CD4-positive, CD25-positive, alpha-beta regulatory T cell (primary cell): ENCODE measurements at regions not wholly inside any gene's neighbourhood (a gene's known extent, or its start where the extent isn't known, plus 50 kb on each side); places are given as distances from the start of the nearest gene placed in this dataset.

ENCODE experiments used
- ATAC-seq, 2 donors: fragments of 150-1000 bp; cut with Tn5 transposase; one replicate each; pipeline ENCODE4 v1.10.0; 2021; ENCODE audit warnings: low read depth in 2 of 2, moderate number of reproducible peaks in 2 of 2, moderate library complexity in 1 of 2
- DNase-seq, 3 donors: peaks; one replicate each; pipeline versions ENCODE4 v3.0.0 to v3.0.0-alpha.2; 2012 to 2022; ENCODE audit warnings: mixed read lengths in 1 of 3
- H3K27ac ChIP-seq: one replicate; pipeline ENCODE4 v1.7.0; 2013; ENCODE audit warnings: mild to moderate bottlenecking, low read length; ENCODE audit not compliant: insufficient read depth, poor library complexity, severe bottlenecking
- H3K27me3 ChIP-seq: one replicate; pipeline ENCODE4 v1.7.0; 2013; ENCODE audit warnings: low read length; ENCODE audit not compliant: control insufficient read depth, insufficient read depth
- H3K36me3 ChIP-seq: one replicate; pipeline ENCODE4 v1.7.0; 2013; ENCODE audit warnings: mild to moderate bottlenecking, low read length, moderate library complexity; ENCODE audit not compliant: control insufficient read depth, insufficient read depth
- H3K4me1 ChIP-seq: 2 replicates; pipeline ENCODE4 v1.7.0; 2013; ENCODE audit warnings: mild to moderate bottlenecking, low read length; ENCODE audit not compliant: insufficient read depth, control insufficient read depth, poor library complexity, severe bottlenecking
- H3K4me3 ChIP-seq: one replicate; pipeline ENCODE4 v1.7.0; 2013; ENCODE audit warnings: low read depth, mild to moderate bottlenecking, low read length, moderate library complexity
- H3K9me3 ChIP-seq, 2 experiments: 1 replicate in 1 of 2; 2 replicates in 1 of 2; pipeline ENCODE4 v1.7.0; 2013; ENCODE audit warnings: low read length in 2 of 2, mild to moderate bottlenecking in 1 of 2, moderate library complexity in 1 of 2; ENCODE audit not compliant: control insufficient read depth in 2 of 2
- H3K27ac Mint-ChIP-seq, 3 donors: one replicate each; pipeline ENCODE4 v1.8.0; 2020 to 2022; ENCODE audit warnings: mild to moderate bottlenecking in 3 of 3, mixed read lengths in 3 of 3, moderate library complexity in 2 of 3
- H3K27me3 Mint-ChIP-seq: one replicate; pipeline ENCODE4 v1.8.0; 2022; ENCODE audit warnings: mild to moderate bottlenecking, mixed read lengths
- H3K36me3 Mint-ChIP-seq: one replicate; pipeline ENCODE4 v1.8.0; 2020; ENCODE audit warnings: mixed read lengths
- H3K4me1 Mint-ChIP-seq, 4 donors: one replicate each; pipeline ENCODE4 v1.8.0; 2020 to 2022; ENCODE audit warnings: mixed read lengths in 4 of 4, mild to moderate bottlenecking in 1 of 4
- H3K4me3 Mint-ChIP-seq, 4 donors: one replicate each; pipeline ENCODE4 v1.8.0; 2020 to 2022; ENCODE audit warnings: mild to moderate bottlenecking in 4 of 4, mixed read lengths in 4 of 4, moderate library complexity in 3 of 4
- H3K9me3 Mint-ChIP-seq, 7 donors: one replicate each; pipeline ENCODE4 v1.8.0; 2020 to 2022; ENCODE audit warnings: mixed read lengths in 7 of 7, mild to moderate bottlenecking in 3 of 7, moderate library complexity in 2 of 7

DNA sequence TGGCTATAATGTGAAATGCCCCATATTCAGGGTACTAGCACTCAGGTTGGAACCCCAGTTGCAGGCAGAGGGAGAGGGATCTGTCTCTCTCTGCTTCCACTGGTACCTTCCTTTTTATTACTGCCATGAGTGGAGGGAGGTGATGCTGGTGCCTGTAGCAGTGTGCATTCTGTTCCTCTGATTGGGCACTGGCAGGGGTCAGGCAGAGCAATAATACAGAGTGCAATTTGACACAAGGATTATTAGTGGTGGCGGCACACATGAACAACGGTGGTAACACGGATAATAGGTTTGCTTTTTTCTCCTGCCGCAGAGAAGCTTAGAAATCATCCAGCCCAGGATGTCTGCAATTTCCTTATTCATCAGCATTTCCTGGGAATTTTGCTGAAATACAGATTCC, 525.7 kb downstream of the SLC4A3 start:
- ATAC-seq, result no peak
- Mint-ChIP-seq H3K27ac (no peak overlapping the region), H3K4me3 (no peak overlapping the region), H3K27me3 (no peaks in the 10 kb centered on the region), H3K36me3 (no peaks in the 10 kb centered on the region), H3K4me1 (no peaks in the 10 kb centered on the region), H3K9me3 (peaks cover 0 to 1% (median 0%) of the 10 kb centered on the region in 7 donors)
- DNase-seq, result no peak
- no peaks in the 10 kb centered on the region for H3K9me3 ChIP-seq
- no peaks in the 10 kb centered on the region for H3K36me3 ChIP-seq
- H3K27me3 ChIP-seq, result no peaks in the 10 kb centered on the region
- no peaks in the 10 kb centered on the region for H3K4me1 ChIP-seq
- H3K27ac ChIP-seq, result no peak overlapping the region
- no peak overlapping the region for H3K4me3 ChIP-seq

DNA sequence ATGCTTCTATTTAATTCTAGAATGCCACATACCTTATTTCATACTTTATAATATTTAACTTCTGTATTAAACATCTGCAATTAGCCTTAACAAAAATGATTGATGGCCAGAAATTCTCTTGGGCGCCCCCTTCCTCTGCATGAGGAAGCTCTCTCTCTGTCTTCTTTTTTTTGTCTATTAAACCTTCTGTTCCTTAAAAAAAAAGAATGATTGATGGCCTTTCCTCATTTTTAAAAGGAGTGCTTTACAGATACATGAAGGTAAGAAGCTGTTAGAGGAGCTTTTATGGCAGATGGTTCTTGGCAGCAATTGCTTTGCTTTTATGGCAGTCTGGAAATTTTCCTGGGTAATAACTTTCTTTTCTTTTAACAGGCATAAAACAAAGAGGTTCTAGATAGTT, 526.9 kb downstream of the SLC4A3 start:
- Mint-ChIP-seq H3K27me3 (no peaks in the 10 kb centered on the region), H3K9me3 (peaks cover 0 to 1% (median 0%) of the 10 kb centered on the region in 7 donors), H3K4me1 (no peaks in the 10 kb centered on the region), H3K36me3 (no peaks in the 10 kb centered on the region), H3K4me3 (no peak overlapping the region), H3K27ac (no peak overlapping the region)
- H3K27me3 ChIP-seq, result no peaks in the 10 kb centered on the region
- no peak for ATAC-seq
- no peaks in the 10 kb centered on the region for H3K9me3 ChIP-seq
- no peaks in the 10 kb centered on the region for H3K4me1 ChIP-seq
- no peaks in the 10 kb centered on the region for H3K36me3 ChIP-seq
- H3K27ac ChIP-seq, result no peak overlapping the region
- no peak overlapping the region for H3K4me3 ChIP-seq
- no peak for DNase-seq

GRCh38 chr2:220157312-220157711, 529.9 kb downstream of the SLC4A3 start:
- ATAC-seq (no peak), DNase-seq (no peak)
- Histone ChIP-seq H3K4me1 (no peaks in the 10 kb centered on the region), H3K27ac (no peak overlapping the region), H3K9me3 (no peaks in the 10 kb centered on the region), H3K36me3 (no peaks in the 10 kb centered on the region), H3K4me3 (no peak overlapping the region), H3K27me3 (no peaks in the 10 kb centered on the region)
- Mint-ChIP-seq H3K27me3 (no peaks in the 10 kb centered on the region), H3K4me1 (no peaks in the 10 kb centered on the region), H3K36me3 (no peaks in the 10 kb centered on the region), H3K27ac (no peak overlapping the region), H3K9me3 (peaks cover 0 to 3% (median 0%) of the 10 kb centered on the region in 7 donors), H3K4me3 (no peak overlapping the region)

DNA sequence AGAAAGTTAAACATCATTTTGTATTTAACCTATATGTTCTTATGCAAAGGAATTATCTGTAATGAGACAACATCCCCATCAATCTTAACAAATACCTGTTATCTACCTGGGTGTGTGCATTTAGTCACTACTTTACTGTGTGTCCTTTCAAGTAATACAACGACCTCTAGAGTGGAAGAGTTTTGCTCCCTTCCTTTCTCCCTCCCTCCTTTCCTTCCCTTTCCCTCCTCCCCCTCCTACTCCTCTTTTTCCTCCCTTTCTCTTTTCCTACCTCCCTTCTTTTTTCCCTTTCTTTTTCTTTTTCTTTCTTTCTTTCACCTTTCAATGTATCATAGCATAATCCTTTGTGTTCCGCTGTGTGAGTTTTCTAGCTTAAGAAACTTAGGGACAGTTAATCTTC, 532.3 kb downstream of the SLC4A3 start:
- Histone ChIP-seq H3K4me1 (no peaks in the 10 kb centered on the region), H3K4me3 (no peak overlapping the region), H3K9me3 (no peaks in the 10 kb centered on the region), H3K27me3 (no peaks in the 10 kb centered on the region), H3K36me3 (no peaks in the 10 kb centered on the region), H3K27ac (no peak overlapping the region)
- ATAC-seq (no peak), DNase-seq (no peak)
- H3K4me1 Mint-ChIP-seq, result no peaks in the 10 kb centered on the region
- H3K27ac Mint-ChIP-seq, result no peak overlapping the region
- no peak overlapping the region for H3K4me3 Mint-ChIP-seq
- no peaks in the 10 kb centered on the region for H3K36me3 Mint-ChIP-seq
- peaks cover 0 to 3% (median 0%) of the 10 kb centered on the region in 7 donors for H3K9me3 Mint-ChIP-seq
- H3K27me3 Mint-ChIP-seq, result no peaks in the 10 kb centered on the region

DNA sequence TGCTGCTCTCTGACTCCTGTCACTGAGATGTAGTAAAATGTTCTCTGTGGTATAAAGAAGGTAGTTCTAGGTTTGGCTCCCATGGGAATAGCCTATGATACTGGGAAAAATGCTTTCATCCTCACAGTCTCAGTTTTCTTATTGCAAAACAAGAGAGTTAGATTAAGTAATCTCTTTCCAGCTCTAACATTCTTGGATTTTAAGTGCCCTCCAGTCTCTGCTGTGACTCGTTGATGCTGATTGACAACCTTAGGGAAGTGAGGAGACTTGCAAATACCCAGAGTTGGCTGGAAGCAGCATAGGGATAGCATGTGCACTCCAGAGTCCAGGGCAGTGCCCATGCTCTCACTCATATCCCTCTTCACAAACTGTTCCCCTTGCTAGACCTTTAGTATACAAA, 534.9 kb downstream of the SLC4A3 start:
- no peaks in the 10 kb centered on the region for H3K27me3 Mint-ChIP-seq
- no peaks in the 10 kb centered on the region for H3K9me3 ChIP-seq
- no peak overlapping the region for H3K27ac ChIP-seq
- H3K4me1 ChIP-seq, result no peaks in the 10 kb centered on the region
- no peaks in the 10 kb centered on the region for H3K36me3 ChIP-seq
- H3K4me3 ChIP-seq, result no peak overlapping the region
- peaks cover 0 to 7% (median 2%) of the 10 kb centered on the region in 7 donors for H3K9me3 Mint-ChIP-seq
- no peaks in the 10 kb centered on the region for H3K4me1 Mint-ChIP-seq
- no peaks in the 10 kb centered on the region for H3K27me3 ChIP-seq
- ATAC-seq, result no peak
- no peak for DNase-seq
- H3K36me3 Mint-ChIP-seq, result no peaks in the 10 kb centered on the region
- no peak overlapping the region for H3K27ac Mint-ChIP-seq
- no peak overlapping the region for H3K4me3 Mint-ChIP-seq

DNA sequence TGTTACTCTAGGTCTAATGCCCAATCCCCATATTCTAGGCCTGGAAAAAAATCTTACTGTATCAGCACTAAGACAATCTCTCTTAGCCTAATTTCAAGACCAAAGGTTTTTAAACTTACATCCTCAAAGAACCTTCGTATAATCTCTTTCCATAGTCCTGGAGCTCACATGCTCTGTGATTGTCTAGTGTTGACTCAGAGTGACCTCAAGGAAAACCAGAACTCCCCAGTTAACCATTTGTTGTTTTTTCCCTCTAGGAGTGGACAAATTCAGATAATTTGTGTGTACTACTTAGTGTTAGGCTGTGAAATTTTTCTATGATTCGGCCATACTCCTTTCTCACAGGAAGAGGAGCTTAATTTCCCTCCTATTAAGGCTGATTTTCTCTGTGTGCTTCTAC, 536.1 kb downstream of the SLC4A3 start:
- Histone ChIP-seq H3K4me3 (no peak overlapping the region), H3K4me1 (no peaks in the 10 kb centered on the region), H3K9me3 (no peaks in the 10 kb centered on the region), H3K36me3 (no peaks in the 10 kb centered on the region), H3K27me3 (no peaks in the 10 kb centered on the region), H3K27ac (no peak overlapping the region)
- ATAC-seq, result no peak
- no peaks in the 10 kb centered on the region for H3K27me3 Mint-ChIP-seq
- no peaks in the 10 kb centered on the region for H3K4me1 Mint-ChIP-seq
- no peak overlapping the region for H3K27ac Mint-ChIP-seq
- H3K36me3 Mint-ChIP-seq, result no peaks in the 10 kb centered on the region
- H3K4me3 Mint-ChIP-seq, result no peak overlapping the region
- no peak for DNase-seq
- peaks cover 0 to 7% (median 1%) of the 10 kb centered on the region in 7 donors for H3K9me3 Mint-ChIP-seq

- ATAC-seq (no peak), DNase-seq (no peak)
- no peak overlapping the region for H3K4me3 Mint-ChIP-seq
- H3K27ac ChIP-seq, result no peak overlapping the region
- H3K27me3 Mint-ChIP-seq, result no peaks in the 10 kb centered on the region
- no peaks in the 10 kb centered on the region for H3K9me3 ChIP-seq
- no peaks in the 10 kb centered on the region for H3K36me3 Mint-ChIP-seq
- no peaks in the 10 kb centered on the region for H3K4me1 Mint-ChIP-seq
- H3K36me3 ChIP-seq, result no peaks in the 10 kb centered on the region
- H3K27ac Mint-ChIP-seq, result no peak overlapping the region
- H3K27me3 ChIP-seq, result no peaks in the 10 kb centered on the region
- no peaks in the 10 kb centered on the region for H3K4me1 ChIP-seq
- H3K9me3 Mint-ChIP-seq, result peaks cover 0 to 7% (median 1%) of the 10 kb centered on the region in 7 donors
- no peak overlapping the region for H3K4me3 ChIP-seq
Observed at GRCh38 chr2:220165401-220165800, 538.0 kb downstream of the SLC4A3 start.

DNA sequence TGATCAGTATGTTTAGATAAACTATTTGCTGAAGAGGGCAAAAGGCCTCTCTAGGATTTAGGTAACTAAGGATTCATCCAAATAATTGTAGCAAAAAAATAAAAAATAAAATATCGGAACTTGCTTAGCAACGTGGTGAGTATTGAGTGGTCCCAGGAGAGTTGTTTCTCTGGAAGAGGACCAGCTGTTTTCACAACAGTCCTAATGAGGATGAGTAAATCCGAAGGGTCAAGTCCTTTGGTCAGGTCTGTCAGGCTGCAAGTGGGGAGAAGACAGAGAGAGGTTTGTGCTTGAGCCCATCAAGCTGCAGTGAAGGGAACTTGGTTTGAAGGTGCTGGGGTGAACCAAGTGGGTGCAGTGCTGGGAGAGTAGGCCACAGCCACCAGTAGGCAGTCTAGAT, 539.2 kb downstream of the SLC4A3 start:
- Mint-ChIP-seq H3K27me3 (no peaks in the 10 kb centered on the region), H3K27ac (no peak overlapping the region), H3K36me3 (no peaks in the 10 kb centered on the region), H3K9me3 (peaks cover 0 to 7% (median 0%) of the 10 kb centered on the region in 7 donors), H3K4me1 (no peaks in the 10 kb centered on the region), H3K4me3 (no peak overlapping the region)
- H3K4me1 ChIP-seq, result no peaks in the 10 kb centered on the region
- ATAC-seq (no peak), DNase-seq (no peak)
- H3K27ac ChIP-seq, result no peak overlapping the region
- no peaks in the 10 kb centered on the region for H3K27me3 ChIP-seq
- no peaks in the 10 kb centered on the region for H3K36me3 ChIP-seq
- no peak overlapping the region for H3K4me3 ChIP-seq
- no peaks in the 10 kb centered on the region for H3K9me3 ChIP-seq
